GM21723 (cell line): ENCODE measurements at regions not wholly inside any gene's neighbourhood (a gene's known extent, or its start where the extent isn't known, plus 50 kb on each side); places are given as distances from the start of the nearest gene placed in this dataset.

Source experiments
- ATAC-seq: cut with Tn5 transposase; IDR thresholded peaks from one replicate; pipeline ENCODE4 v1.9.1; 2021; ENCODE audit warnings: mild to moderate bottlenecking, moderate library complexity; ENCODE audit not compliant: unreplicated experiment

DNA sequence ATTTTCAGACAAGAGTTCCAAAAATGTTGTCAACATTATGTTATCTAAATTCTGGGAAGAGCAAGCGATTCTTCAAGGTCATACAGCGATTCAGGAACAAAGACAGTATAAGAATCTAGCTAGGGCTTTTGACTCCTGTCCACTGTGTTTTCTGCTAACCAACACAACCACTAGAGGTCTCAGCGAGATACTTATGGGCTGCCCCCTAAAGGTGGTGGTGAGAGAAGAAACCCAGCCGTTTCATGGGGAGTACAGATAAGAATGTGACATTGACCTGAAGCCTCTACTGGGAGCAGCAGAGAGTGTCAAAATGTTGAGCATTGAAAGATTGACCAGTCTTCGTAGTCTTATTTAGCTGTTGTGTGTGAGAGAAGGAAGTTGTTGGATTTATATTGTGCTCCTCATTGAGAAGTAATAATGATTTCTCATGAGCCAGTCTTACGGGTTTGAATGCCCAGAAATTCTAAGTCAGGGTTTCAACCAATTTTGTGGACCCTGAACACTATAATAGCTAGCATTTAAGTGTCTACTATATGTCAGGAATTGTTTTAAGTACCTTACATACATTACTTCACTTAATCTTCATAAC is 168.3 kb downstream of the SPRY1 start:
- ATAC-seq = peak; percentile 100

DNA sequence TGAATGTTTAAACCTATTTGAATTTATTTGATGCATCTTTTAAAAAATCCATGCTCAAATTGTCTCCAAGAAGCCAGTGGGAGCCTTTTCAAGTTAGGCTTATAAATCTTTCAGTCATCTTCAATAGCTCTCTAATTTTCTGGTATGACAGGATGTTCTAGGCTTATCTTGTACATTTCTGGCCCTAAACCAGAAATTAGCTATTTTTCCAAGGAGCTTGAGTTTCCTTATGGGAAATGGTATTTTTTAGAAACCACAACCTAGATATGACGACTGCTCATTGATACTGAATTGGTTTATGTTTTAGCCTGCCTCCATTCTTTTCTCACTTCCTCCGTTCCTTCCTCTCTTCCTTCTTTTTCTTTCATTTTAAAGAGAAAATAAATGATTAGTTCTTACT is 172.3 kb downstream of the SPRY1 start:
- no peak for ATAC-seq

DNA sequence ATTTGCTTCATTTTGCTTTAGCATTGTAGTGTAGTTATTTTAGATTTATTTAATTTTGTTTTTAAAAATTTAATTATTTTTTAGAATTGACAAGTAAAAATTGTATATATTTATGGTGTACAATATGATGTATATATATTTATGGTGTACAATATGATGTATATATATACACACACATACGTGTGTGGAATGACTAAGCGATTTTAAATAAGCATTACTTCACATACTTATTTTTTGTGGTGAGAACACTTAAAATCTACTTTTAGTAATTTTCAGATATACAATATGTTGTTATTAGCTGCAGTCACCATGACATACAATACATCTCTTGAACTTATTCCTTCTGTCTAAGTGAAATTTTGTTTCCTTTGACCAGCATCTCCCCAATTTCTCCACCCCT is 172.9 kb downstream of the SPRY1 start:
- no peak for ATAC-seq

DNA sequence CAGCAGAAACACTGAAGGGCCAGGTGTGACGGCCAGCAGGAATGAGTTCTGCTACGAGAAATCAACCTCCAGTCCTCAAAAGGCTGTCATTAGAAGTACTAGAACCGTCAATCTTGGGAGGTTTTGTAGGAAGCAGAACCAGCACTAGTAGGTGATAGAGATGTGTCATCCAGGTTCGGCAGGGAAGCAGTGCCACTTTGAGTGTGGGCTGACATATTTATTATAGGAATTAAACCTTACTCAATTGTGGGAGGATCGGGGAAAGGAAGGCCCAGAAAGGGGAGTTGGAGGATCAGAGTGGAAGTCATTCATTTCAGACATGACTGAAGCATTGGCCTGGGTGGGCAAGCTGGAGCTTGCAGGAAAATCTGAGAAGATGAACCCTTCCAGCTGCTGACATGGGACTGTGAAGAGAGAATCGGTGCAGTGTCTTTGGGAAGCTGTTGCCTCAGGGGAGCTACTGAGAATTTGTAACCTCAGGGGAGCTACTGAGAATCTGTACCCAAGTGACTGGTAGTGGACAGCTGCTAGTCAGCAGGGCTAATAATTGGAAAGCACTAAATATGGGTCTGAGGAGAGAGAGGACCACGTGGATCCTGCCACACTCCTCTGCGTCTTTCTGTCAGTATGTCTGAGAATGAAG is 177.4 kb downstream of the SPRY1 start:
- ATAC-seq = no peak

DNA sequence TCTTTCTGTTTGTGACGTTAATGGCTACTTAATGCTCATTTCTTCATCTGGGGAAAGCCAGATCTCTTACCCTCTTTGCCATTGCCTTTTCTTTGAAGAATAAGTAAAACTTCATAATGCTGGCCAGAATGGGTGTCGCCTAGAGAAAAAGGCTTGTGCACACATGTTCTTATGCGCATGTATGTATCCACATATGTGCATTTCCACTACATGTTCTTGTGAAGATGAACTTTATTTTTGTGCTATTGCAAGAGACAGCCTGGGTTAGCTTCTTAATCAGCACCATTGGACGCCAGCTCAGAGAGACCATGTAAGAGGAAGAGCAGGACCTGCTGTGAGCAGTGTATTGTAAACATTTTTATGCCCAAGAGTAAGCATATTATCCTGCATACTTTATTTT is 178.7 kb downstream of the SPRY1 start:
- ATAC-seq = no peak

DNA sequence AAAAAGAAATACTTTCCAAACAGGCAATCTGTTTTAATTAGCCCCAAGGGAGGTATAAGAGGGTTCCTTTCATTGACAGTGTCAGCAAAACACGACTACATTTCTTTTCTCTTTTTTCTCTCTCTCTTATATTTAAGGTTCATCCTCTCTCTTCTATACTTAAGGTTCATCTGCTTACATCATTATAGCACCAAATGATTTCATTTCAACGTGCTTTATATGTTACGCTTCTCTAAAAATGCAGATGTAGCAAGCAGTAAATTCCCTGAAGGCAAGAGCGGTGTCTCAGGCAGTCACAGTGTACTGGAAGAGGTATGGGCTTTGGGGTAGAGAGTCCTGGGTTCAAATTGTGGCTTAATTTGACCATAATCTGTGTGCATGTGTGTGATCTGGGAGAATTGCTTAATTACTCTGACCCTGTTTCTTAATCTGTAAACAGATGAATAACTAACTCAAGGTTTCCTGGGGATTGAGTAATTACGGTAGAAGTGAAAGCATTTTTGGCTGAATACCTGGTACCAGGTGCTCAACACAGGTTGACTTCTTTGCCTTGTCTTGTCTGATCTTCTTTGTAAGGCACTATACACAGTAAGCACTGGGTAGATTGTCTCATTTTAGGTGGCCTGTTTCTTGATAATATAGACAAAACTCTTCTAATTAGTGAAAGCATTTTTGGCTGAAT is 180.8 kb downstream of the SPRY1 start:
- no peak for ATAC-seq

DNA sequence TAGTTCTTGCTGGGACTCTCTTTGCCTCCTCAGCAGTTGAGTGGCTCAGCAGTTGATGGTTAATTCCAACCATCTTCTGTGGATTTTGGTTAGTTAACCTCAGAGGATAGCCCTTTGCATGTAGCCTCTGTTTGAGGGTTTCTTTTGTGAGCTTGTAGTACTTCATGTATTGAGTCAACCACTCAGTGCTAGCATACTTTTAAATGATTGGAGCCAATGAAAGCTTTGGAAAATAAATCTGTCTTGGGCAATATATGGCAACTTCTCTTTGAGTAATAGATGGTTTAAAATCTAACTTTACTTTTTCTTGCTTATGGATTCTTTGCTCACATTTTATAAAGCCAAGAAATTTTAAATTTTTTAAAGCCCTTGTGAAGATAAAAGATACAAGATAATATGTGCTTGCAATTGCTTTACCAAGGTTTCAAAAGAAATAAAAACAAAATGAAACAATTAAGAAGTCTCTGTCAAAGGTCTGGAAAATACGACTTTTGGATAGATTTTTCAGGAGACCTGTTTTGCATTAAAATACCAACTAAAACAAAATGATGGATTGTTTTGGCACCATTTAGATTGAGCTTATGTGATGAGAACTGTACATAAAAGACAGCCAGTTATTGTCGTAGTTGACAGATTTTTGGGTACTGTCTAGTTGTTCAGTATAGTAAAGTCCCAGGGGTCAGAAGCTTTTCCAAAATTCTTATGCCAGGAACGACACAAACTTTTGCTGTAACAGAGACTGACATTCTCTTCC is 181.9 kb downstream of the SPRY1 start:
- ATAC-seq = no peak

DNA sequence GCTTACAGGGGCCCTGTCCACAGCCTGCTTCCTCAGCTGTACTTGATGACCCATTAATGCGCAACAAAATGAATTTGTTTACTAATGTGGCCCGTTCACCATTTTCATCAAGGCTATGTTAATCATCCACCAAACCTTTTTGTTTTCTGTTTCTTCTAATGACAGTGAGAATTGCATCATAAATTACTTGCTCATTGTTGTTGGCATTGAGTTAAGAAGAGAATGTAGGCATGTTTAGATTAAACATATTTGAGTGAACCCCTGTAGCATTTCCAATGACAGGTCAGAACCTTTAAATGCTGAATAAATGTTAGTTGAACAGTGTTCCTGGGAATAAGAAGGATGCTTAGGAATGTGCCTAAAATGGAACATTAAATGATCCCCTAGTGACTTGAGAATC is 183.4 kb downstream of the SPRY1 start:
- no peak for ATAC-seq

DNA sequence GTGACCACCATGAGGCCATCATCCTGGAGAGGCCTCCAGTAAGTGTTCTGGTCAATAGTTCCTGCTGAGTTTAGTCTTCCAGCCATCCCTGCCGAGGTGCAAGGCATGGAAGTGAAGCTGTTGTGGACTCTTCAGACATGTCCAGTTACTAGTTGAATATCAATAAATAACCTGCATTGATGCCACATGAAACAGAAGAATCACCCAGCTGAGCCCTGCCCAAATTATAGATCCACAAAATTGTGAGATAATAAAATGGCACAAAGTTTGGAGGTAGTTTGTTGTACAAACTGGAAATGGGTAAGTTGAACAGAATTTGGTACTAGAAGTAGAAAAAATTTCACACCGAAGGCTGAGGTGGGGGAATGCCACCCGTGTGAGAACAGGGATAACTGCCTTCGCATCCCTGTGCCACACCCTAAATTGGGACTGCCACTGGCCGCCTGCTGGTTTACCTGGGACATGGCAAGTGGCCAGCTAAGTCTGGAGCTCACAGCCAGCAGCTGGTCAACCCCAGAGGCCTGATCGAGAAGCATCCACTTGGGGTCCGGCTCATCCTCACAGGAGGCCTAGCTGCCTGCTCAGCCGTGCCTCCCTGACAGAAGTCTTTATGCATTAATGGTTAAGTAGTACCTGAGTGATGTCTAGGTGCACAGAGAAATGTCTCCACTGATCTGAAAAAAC is 184.5 kb downstream of the SPRY1 start:
- no peak for ATAC-seq

DNA sequence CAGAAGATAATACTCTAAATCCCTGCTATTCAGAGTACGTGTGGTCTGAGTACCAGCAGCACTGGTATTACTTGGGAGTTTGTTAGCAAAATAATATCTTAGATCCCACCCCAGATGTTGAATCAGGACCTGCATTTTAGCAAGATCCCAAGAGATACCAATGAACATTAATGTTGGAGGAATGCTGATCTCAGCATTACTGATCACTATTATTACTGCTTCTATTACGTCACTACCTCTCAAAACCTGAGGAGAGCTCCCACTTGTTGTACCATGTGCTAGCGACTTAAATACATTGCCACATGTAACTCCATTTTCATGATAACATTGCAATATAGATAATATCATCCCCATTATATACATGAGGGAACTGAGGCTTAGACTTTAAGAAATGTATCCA is 185.2 kb downstream of the SPRY1 start:
- ATAC-seq = no peak

DNA sequence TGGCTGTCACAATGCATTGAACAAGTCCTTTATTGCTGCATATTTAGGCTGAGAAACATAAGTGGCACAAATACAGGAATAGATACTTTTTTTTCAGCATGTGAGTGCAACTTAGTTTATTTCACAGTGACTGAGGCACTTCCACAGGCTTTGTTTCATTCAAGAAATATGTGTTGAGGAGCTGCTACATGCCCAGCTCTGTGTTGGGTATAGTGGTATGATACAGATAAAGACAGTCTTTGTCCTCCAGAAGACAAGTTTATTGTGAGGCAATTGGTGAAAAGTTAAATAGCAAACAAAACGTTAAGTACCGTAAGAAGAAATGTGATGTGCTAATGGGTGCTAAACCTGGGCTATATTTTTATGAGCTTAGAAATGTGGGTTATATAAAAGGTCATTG is 186.4 kb downstream of the SPRY1 start:
- no peak for ATAC-seq

DNA sequence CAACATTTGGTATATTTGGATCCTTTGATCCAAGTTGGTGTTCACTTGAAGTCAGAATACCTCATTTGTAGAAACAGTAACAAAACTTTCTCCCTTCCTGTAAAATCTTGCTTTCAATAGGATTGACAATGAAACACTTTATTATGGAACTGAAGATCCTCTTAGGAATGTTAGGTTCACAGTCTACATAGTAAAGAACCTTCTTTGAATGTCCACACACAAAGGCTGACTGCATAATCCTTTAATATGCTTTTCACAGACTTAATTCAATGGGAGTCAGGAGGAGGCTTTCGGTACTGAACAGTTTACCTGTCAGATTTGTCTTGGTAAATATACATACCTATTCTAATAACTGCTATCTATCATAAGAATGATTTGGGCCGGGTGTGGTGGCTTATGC is 188.5 kb downstream of the SPRY1 start:
- ATAC-seq = no peak

DNA sequence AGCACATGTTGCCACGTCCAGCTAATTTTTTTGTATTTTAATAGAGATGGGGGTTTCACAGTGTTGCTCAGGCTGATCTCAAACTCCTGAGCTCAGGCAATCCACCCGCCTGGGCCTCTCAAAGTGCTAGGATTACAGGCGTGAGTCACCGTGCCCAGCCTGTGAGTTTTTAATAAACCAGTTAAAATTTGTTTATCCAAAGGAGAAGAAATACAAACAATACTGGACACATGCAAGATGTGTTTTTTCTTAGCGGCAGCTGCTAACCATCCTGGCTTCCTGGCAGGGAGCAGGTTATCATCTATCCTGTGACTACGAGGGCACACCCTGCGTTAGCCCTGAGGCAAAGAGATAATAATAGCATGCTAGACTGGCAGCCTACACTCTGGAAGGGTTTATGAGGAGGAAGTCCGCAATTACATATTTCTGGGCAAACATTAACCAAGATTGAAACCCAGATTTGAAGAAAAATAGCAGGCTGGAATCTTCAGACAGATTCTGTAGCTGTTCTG is 191.4 kb downstream of the SPRY1 start:
- no peak for ATAC-seq

DNA sequence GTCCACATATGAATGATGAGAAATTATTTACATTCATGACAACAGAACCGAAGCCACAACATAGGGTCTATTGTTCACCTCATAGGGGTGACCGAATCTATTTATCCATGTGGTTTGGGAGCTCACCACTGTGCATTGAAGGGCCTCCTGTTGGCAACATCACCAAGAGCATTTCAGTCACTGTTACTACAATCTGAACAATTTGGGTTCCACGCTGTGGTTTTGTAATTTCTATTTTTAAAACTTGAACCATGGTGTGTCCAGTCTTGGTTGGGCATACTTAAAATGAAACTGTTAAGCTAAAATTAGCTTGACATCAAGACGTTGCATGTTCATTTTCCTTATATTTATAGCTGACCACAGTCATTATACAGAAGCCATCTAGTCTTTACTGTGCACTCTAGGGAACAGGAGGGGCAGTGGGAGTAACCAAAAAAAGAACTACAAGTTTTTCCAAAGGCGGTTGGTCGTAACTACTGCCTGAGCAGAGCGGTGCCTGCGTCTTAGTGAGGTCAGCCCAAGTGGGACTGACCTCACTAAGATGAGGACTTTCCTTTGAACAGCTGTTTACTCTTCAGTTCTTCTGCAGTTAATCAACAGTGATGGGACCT is 192.1 kb downstream of the SPRY1 start:
- ATAC-seq = peak; percentile 72

DNA sequence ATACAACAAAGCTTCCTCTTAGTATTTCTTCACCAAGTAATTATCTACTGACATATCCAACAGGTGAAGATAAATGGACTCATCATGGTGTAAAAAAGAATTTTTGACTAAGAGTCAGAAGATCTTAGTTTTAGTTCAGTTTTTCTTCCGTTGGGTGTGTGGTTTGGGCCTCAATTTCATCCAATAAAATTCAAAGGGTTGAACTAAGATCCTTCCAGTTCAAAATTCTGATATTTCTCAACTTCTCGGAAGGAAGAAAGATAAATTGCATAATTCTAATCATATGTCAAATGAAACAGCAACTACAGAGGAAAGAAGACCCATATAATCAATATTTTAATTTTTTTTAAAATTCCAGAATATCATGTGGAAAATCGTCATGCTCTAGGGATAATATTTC is 192.7 kb downstream of the SPRY1 start:
- ATAC-seq = no peak

DNA sequence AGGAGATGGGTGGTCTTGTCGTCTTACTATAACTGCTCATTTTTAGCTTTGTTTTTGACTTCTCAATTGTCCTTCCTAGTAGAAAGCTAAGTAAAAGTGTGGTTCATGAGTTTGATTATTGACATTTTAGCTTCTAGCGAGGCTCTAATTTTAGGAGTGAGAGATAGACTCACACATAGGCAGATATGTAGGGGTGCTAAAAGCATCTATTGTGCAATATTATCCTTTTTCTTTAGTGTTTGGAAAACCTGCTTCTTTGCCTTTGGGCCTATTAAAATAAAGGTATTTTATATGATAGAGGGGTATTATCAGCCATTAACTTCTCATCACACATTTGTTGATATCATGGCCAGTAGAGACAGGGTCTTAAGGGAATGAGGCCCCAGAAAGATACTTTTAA is 195.3 kb downstream of the SPRY1 start:
- no peak for ATAC-seq

DNA sequence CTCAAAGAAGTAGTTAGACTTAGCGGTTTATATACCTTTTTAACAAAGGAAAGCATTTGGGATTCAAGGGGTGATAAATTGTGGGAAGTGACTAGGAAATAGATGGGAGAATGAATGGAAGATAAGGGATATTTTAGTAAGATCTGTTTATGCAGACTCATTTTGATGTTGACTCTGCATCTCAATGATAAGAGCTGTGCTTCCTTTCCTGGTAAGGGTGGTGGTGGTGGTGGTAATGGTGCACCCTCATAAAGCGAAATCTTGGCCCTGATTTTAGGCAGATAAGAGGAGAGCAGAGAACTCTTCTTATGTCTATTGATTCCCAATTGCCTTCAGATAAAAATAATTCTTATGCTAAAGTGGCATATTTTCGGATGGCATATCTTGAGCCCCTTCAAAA is 197.1 kb downstream of the SPRY1 start:
- ATAC-seq = no peak

DNA sequence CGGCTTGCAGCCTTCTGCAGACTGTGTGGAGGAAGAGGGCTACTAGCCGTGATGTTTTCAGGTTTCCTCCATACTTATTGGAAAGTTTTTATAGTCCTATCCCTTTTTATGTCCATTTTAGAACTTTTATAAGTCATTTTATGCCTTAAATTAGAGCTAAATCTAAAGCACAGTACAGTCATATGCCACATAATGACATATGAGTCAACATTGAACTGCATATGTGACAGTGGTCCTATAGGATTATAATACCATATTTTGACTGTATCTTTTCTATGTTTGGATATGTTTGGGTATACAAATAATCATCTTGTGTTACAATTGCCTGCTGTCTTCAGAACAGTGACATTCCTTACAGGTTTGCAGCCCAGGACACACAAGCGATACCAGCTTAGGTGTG is 200.2 kb downstream of the SPRY1 start:
- ATAC-seq = no peak

DNA sequence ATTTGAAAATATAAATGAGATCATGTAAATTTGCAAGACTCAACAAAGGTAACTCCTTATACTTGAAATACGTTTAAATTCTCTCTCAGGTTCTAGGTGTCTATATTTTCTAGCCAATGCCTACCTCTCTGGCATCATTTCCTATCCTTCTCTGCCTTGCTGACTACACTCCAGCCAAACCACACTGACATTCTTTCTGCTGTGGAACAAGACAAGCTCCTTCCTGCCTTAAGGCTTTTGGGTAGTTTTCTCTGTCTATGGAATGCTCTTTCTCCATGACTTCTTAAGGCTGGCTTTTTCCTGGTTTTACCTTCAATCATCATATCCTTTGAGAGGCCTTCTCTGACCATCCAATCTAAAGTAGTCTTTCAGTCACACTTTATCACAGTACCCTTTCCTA is 201.0 kb downstream of the SPRY1 start:
- no peak for ATAC-seq

DNA sequence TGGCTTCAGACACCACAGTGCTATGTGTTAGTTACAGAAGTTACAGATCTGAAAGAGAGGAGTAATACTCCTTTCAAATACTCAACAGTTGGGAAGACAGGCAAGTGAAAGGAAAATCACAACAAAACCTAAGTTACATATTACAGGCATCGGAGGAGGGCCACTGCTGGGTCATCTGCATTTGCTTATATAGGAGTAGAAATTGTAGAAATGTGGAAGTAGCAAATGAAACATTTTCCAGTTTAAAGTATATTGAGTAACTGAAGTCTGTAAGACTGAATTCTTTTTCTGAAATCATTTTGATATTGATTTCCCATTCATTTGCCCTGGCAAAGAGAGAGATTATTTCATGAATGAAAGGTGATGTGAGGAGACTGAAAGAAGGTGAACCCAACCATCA is 201.7 kb downstream of the SPRY1 start:
- no peak for ATAC-seq
